ENCODE measurements at regions not wholly inside any gene's neighbourhood (a gene's known extent, or its start where the extent isn't known, plus 50 kb on each side); places are given as distances from the start of the nearest gene placed in this dataset.
A peak's percentile ranks its signal among the peaks of the same experiment; 100 is the strongest.
"Not testable (repeated sequence)": the region's sequence is repeated elsewhere in the genome, so short reads cannot be mapped to it uniquely, and the experiment has no call there.

DNA sequence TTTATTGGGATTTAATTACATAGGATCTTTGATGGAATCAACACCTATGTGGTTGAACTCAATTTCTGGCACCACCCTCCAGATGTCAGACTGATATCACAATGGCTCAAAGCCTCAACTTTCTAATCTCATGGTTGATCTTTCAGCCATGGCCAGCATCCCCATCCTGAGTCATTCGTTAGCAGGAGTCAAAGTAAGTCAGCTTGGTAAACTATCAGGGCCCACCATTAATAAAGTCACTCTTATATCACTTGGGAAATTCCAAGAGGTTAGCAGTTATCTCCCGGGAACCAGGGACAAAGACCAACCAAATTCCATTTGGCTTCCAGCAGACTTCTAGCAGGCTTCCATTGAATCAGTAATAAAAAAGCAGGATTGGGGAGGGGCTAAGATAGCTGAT is 50.7 kb upstream of the TNFSF4 start:
- peak; percentile 26 for DNase-seq

DNA sequence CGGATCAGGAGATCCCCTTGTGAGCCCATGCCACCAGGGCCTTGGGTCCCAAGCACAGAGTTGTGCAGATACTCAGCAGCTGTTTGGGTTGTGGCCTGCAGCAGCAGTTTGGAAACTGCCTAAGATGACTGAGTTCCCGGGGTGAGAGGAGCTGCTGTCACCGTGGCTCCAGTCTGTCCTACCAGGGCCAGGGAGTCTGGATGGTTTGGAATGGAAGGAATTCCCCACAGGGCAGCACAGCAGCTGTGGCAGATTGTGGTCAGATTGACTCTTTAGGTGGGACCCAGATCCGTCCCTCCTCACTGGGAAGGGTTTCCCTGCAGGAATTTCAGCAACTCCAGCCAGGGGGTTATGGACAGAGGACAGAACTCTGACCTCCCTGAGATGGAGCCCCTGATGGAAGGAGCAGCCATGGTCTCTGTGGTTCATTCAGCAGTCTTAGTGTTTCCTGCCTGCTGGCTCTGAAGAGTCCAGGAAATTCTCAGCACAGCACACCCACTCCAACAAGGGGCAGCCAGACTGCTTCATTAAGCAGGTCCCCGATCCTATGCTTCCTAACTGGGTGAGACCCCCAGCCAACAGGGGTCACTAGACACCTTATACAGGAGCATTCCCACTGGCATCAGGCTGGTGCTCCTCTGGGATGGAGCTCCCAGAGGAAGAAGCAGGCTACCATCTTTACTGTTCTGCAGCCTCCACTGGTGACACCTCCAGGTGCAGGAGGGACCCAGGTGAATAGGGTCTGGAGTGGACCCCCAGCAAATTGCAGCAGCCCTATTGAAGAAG is 51.5 kb upstream of the TNFSF4 start:
- peak; percentile 28 for DNase-seq

DNA sequence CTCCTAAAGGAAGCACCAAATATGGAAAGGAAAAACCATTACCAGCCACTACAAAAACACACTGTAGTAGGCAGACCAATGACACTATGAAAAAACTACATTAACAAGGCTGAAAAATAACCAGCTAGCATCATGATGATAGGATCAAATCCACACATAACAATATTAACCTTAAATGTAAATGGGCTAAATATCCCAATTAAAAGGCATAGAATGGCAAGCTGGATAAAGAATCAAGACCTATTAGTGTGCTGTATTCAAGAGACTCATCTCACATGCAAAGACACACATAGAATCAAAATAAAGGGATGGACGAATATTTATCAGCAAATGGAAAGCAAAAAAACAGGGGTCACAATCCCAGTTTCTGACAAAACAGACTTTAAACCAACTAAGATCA is 53.2 kb upstream of the TNFSF4 start:
- not testable (repeated sequence) for DNase-seq

DNA sequence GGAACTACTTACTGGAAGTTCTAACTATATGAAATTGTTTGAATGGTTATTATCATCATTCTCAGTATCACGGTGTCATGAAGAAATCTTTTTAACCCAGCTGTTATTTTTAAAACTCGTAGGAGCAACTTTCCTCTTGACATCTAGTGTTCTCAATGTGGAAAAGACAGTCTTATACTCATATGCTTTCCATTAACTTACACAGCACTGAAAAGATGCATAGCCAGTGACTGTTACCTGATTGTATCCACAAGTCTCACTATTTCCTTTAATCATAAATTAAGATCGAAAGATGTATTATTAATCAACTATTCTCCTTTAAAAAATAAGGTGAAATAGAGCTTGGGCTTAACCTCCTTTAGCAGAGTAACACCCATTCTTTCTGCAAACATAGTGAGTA is 59.7 kb upstream of the TNFSF4 start:
- DNase-seq, result peak; percentile 64

DNA sequence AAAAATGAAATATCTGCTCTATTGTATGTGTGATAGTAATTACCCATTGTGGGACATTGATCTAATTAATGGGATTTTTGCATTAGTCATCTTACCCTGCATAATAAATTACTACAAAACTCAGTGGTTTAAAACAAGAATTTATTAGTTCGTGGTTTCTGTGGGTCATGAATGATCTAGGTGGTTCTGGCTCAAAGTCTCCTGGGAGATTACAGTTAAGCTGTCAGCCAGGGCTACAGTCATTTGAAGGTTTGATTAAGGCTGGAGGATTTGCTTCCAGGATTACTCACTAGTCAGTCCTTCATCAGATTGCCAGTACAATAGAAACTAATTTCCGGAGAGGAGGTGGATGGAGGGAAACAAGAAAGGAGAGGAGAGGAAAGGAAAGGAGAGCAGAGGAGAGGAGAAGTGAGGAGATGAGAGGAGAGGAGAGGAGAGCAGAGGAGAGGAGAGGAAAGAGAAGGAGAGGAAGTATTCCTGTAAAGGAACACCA is 60.4 kb upstream of the TNFSF4 start:
- peak; percentile 98 for DNase-seq

DNA sequence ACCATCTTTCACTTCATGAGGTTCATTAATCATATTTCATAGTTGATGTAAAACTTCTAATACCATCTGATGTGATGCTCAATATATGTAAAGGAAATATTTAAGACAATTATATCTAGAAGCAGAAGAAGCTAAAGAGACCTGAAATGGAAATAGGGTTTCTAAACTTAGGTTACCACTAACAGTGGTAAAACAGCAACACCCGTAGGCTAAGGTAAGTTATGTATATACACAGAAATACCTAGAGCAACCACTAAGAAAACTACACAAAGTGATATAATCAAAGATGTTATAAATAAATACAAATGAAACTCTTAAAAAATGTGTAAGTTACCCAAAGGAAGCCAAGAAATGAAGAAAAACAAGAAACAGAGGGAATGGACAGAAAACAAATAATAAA is 61.1 kb upstream of the TNFSF4 start:
- no peak for DNase-seq

DNA sequence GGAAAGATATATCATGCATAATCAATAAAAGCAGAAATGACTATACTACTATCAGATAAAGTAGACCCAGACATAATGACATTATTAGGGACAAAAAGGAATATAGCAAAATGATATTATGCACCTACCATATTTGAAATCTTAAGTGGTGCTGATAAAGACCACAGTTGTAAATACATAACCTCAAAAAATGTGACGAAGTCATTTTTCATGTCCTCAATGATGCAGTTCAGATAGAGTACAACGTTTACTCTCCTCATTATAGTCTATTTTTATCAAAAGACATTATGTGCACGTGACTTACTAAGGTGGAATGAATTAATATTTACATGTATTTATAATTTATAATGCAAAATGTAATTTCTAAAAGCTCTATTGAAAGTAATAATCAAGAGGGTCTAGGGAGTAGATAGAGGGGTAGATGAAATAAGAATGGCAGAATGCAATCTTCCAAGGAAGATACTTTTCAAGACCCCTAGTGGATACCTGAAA is 61.7 kb upstream of the TNFSF4 start:
- peak; percentile 17 for DNase-seq

DNA sequence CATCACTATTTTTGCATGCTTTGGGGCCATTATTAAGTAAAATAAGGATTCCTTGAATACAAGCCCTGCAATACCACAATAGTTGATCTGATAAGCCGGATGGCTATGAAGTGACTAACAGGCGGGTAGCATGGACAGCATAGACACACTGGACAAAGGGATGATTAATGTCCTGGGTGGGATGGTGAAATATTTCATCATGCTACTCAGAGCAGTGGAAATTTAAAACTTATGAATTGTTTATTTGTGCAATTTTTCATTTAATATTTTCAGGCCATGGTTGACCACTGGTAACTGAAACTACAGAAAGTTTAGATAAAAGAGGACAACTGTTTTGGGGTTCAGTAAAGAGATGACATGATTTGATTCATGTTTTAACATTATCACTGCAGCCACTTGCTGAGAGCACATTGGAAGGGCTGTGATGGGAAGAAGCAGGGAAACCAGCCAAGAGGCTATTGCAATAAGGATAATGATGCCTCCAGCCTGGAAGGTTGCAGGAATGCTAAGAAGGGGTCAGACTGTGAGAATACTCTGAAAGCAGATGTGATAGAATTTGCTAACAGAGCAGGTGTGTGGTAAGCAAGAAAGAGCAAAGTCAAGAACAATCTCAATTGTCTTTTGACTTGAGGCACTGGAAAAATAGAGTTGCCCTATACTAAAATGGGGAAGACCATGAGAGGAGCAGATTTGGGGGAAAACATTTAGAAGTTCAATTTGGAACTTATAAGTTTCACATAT is 62.5 kb upstream of the TNFSF4 start:
- peak; percentile 92 for DNase-seq

DNA sequence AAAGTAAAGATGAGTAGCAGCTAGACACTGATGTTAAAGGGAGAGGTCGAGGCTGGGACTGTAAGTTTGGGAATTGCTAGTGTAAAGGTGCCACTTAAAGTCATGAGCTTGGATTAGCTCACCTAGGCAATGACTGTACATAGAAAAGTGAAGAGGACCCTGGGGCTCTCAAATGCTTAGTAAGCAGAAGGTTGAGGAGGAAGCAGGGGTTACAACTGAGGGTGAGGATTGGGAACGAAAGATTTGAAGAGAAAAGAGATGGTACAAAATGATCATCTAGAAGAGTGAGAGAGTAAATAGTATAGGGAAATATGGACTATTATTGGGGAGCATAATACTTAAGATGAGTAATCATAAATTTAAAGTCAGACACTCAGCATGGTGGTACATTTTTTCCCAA is 63.1 kb upstream of the TNFSF4 start:
- DNase-seq, result no peak

DNA sequence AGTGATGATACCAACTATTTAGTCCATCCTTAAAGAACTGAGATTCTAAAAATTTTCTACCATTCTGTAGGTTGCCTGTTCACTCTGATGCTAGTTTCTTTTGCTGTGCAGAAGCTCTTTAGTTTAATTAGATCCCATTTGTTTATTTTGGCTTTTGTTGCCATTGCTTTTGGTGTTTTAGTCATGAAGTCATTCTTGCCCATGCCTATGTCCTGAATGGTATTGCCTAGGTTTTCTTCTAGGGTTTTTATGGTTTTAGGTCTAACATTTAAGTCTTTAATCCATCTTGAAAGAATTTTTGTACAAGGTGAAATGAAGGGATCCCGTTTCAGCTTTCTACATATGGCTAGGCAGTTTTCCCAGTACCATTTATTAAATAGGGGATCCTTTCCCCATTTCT is 63.9 kb upstream of the TNFSF4 start:
- not testable (repeated sequence) for DNase-seq

DNA sequence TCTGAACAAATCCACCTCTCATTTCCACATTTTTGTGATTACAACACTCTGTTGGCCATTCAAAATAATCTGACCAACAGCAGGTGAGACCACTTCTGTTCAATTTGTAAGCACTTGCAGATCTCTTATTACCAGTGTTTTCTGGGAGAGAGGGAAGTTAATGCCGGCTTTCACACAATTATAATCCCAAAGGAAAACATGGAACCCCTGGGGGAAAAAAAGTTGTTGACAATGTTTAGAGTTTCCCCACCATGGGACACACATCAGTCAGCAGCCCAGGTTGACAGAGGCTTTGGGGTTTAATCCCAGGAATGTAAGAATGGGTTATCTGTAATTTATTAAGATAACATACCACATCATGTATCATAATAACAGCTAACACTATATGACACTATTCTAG is 68.4 kb upstream of the TNFSF4 start:
- no peak for DNase-seq

DNA sequence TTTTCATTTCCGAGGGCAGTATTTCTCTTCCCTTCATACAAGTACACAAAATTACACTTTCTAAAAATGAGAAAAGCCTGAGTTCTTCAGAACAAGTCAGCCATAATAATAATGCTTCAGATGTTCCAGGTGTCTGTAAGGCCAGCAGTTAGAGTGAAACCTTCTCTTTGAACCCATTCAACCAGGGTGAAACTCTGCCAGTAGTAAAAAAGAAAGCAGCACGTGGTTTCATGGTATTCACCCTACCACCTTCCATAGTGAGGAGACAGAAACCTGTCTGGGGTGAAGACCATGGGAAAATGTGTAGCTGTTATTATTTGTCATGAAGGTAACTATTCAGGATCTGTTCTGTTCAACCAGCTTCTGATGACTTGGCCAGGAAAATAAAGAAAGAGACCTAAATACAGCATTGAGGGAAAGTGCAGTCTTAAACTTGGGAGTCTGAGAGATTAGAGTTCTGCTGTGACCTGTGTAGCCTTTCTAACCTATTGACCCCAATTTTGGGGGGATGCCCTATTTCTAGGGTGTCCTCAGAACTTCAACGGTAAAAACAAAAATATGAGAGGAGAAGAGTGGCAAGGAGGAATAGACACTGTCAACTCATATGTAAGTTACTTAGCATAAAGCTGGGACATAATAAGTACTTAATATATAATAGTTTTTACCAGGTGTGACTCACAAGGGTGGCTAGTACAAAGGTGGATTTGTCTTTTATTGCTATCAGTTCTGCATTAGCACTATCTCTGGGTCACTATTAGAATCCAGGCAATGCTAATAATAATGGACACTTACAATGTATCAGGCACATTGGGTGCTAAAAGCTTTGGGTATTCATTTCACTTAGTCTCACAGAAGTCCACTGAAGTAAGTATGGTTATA is 70.0 kb upstream of the TNFSF4 start:
- DNase-seq, result no peak

DNA sequence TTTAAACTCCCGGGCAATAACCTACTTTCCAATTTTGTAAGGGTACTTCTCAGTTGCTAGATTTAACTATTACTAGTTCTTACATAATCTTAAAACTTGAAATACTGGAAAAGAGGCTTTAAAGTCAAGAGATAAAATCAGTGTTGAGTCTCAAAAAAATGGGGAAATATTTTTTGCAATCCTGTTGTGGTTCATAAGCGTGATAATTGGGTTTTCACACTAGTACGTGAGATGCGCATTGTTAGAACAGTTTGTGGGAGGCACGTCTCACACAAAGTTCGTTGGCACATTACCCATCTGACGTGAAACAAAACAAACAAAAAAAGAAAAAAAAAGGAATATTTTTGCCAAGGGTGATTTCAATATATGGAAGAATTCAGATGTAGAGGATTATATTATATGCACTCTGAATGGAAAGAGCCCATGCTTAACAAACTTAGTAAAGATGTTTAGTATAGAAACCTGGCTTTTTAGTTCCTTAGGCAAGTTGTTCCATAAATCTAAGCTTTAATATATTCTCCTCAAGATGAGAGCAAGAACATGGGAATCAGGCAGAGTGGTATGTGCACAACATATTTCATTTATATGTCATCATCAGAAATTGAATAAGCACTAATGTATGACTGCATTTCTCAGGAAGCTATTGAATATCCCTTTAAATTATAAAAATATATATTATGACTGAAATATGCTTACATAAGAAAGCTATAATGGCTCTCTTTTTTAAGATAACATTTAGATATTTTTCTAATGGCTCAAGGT is 73.9 kb upstream of the TNFSF4 start:
- peak; percentile 31 for DNase-seq

DNA sequence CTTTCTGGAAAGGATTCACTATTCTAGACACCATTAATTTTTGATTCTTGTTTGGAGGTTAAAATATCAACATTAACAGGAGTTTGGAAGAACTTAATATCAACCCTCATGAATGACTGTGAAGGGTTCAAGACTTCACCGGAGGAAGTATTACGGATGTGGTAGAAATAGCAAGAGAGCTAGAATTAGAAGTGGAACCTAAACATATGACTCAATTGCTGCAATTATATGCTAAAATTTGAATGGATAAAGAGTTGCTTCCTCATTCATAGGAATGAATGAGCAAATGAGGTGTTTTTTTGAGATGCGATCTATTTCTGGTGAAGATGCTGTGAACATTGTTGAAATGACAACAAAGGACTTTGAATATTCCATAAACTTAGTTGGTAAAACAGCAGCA is 77.9 kb upstream of the TNFSF4 start:
- DNase-seq, result no peak

DNA sequence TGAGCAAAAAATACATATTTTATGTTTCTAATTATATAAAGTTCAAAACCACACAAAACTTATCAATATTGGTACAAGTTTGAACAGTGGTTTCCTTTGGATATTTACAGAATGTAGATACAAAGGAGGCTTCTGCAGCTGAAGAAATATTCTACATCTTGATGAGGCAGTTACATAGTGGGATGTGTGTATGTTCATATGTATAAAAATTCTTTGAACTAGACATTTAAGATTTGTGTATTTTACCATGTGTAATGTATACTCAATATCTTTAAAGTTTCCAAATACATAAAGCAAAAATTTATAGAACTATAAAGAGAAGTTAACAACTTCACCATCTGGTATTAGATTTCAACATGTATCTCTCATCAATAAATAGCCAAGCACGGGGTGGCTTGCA is 80.7 kb upstream of the TNFSF4 start:
- DNase-seq, result no peak

DNA sequence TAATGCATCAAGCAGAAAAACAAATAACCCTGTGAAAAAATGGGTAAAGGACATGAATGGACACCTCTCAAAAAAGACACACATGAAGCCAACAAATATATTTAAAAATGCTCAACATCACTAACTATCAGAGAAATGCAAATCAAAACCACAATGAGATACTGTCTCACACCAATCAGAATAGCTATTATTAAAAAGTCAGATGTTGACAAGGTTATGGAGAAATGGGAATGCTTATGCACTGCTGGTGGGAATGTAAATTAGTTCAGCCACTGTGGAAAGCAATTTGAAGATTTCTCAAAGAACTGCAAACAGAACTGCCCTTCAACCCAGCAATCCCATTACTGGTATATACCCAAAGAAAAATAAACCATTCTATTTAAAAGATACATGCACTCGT is 86.6 kb upstream of the TNFSF4 start:
- no peak for DNase-seq

DNA sequence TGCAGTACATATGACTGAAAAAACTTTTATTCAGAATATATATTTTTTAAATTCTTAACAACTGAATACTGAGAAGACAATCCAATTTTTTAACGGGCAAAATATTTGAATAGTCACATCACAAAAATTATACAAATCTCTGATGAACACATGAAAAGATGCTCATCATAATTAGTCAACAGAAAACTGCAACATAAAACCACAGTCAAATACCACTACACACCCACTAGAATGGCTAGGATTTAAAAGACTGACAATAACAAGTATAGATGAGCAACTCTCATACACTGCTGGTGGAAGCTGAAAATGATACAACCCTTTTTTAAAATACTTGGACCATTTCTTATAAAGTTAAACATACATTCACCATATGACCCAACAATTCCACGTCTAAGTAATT is 87.7 kb upstream of the TNFSF4 start:
- peak; percentile 42 for DNase-seq

DNA sequence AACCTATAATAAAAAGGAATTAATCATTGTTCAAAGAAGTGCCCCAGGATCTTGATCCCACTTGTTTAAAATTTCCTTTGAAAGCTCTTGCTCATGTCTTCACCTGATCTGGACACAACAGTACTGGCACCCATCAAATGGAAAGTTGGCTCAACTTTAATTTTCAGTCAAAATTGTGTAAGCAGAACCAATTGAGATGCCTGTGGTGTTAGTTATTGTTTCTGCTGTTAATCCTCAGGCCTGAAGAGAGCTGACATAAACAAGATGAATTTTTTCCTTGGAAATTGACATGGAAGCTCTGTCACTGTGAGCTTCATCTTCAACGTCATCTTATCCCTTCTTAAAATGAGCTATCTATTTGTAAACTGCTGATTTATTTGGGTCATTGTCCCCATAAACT is 88.3 kb upstream of the TNFSF4 start:
- DNase-seq, result no peak

DNA sequence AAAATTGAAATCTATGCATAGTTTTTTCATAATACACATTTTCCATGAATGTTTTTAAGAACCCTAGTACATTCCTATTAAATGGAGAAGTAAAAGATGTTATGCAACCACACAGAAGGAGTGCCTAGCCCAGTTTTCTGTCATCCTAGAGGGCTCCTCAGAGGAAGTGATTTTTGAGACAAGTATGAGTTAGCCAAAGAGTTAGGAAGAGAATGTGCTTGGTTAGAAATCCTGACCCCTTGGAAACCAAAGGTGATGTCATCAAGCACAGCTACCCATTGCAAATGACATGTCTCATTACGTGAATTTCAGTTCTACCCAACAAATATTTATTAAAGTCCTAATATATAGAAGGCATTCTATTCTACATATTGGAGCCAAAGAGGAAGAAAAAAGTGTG is 88.9 kb upstream of the TNFSF4 start:
- DNase-seq, result peak; percentile 25

DNA sequence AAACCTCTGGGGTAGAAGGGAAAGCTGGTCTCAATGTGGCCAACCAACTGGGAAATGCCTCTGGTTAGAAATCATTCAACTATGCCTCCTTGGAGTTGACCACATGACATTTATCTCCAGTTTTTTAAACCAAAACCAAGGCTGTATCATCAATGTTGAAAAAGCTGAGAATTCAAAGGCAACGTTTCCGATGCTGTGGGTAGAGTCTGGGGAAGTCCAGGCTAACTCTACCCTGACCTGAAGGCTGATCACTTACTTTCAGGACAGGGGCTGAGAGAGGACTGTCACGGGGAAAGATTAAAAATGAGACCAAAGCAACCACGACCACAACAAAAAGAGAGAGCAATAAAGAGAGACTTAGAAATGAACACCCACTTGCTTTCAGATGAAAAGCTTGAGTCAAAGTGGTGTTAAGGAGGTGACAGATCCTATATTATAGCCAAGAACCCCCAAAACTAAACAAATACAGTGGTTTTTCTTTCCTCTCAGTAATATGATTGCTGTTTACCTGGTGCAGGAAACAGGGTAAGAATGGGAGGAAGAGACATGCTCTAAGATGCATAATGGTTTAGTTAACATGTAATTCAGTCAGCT is 90.8 kb upstream of the TNFSF4 start:
- no peak for DNase-seq

DNA sequence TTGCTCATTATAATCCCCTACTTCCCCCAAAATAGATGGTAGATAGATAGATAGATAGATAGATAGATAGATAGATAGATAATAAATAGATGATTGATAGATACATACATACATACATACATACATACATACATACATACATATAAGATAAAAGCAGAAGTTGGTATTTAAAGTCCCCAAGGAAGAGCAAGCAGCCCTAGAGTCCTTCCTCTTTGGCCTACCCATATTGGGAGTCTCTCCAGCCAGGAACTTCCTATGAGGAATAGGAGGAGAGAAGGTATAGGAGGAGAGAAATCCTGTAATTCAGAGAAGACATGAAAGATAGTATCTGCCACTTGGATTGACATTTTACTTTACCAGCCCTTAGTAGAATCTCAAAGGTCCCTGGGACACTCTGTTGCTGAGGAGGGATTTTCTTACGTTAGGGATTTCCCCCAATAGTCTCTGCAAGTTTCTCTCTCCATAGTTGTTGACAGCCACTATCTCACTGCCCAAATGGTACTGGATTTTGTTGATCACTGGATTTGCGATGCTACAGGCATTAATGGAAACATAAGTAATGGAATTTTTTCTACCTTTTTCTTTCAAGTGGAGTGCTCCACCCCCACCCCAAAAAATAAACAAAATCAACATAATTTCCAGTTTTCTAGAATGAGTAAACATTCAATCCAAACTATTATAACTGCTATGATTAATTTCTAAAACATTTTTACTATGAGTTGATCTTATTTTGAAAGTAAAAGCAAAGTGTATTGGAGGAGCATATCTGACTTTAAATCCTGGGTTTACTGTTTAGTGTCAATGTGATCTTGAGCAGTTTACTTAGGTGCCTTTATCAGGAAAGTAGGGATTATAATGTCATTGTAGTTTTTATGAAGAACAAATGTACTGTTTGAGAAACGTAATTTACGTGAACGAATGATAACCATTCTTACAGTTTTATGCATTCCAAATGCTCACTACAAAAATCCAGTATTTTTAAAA is 93.2 kb upstream of the TNFSF4 start:
- DNase-seq, result no peak

All from fibroblast of skin of right quadriceps (primary cell).